CD4-positive, alpha-beta T cell treated with Interleukin-10 for 1 hour (primary cell): ENCODE measurements at regions not wholly inside any gene's neighbourhood (a gene's known extent, or its start where the extent isn't known, plus 50 kb on each side); places are given as distances from the start of the nearest gene placed in this dataset.

Experiments
- DNase-seq: peaks from one replicate; pipeline ENCODE4 v3.0.0-alpha.2; 2020

DNA sequence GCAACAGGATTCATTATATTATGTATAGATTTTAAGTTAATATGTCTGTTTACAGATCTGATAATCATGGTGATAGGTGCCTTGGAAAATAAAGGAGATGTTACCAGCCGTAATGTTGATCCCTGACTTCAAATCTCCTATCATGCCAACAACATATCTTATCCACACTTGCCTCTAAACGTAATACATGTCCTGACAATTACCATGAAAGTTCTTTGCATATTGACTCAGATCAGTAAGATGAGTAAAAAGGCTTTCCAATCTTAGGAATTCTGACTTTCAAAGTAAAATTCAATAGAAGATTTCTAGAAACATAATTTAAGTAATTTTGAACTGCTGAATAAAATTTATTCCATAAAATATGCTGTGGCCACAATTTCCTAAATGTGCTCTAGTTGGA, 513.3 kb downstream of the ANKRD50 start:
- DNase-seq = no peak

DNA sequence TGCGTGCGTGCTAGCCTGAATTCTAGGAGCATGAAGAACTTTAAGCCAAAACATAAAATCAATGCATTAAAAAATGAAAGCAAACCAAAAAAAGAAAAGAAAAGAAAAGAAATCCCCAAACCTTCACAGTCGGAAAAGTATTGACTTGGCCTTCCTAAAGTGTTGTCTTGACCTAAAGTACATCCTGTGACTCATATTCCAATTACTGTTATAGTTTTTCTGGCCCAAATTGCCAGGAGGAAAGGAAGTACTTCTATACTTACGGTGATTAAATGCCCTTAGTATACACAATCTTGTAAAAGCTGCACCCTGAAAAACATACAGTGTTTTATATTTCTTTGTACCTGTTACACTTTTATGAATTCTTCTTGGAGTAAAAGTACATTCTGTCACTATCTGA, 512.8 kb downstream of the ANKRD50 start:
- DNase-seq = no peak

DNA sequence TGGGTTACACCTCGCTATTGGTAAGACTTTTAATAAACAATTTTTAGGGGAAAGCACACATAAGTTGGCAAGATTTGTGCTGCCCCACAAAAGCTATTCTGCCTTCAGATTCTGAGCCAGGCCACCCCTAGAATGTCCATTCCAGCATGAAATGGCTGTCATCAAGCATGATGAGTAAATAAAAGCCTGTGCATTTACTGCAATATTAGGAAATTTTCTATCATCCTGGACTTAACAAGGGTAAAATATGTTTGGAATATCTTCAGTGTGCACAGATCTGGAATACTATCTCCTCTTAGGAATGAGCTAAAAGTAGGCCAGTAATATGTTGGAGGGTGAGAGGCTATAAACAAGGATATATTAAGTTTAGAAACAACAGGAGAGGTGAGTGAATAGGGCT, 510.9 kb downstream of the ANKRD50 start:
- DNase-seq = no peak

DNA sequence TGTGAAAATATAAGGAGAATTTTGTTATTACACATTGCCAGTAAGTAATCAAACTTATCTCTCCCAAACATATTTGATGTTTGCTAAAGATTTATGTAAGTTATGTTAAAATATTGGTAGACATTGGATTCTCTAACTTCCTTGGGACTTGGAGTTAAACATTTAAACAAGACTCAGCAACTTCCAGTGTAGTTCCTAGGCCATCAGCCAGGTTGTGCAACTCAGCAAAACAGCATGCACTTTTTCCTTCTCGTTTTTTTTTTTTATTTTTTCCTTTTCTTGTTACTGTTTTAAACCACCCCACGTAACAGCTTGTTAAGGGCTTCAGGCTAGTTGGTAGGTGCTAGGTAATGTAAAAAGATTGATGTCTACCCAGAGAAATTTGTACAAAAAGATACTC, 510.4 kb downstream of the ANKRD50 start:
- no peak for DNase-seq

DNA sequence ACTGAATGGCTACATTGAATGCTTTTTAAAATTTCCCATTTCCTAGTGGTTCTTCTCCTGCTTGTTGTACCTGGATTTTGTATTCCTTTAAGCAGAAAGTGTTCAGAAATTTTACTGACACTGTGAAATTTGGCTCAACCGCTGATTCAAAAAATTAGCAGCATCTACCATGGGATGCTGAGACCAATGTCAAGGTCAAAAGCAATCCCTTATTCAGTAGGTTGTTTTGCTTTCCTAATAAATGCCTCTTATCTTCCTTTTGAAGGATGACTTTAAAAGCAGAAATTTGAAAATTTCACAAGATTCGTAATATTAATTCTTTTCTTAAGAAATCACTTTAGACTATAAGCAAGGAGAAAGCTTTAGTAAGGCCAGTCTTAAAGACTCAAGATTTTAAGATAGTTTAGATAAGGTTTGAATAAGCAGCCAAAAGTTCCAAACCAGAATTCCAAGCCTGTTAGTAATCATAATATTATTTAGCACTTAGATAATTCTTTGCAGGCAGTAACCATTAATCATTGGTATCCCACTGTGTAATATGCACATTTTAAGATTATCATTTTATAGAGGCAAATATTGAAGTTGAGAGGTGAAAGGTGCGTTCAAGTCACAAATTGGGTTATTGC, 508.8 kb downstream of the ANKRD50 start:
- DNase-seq = no peak

DNA sequence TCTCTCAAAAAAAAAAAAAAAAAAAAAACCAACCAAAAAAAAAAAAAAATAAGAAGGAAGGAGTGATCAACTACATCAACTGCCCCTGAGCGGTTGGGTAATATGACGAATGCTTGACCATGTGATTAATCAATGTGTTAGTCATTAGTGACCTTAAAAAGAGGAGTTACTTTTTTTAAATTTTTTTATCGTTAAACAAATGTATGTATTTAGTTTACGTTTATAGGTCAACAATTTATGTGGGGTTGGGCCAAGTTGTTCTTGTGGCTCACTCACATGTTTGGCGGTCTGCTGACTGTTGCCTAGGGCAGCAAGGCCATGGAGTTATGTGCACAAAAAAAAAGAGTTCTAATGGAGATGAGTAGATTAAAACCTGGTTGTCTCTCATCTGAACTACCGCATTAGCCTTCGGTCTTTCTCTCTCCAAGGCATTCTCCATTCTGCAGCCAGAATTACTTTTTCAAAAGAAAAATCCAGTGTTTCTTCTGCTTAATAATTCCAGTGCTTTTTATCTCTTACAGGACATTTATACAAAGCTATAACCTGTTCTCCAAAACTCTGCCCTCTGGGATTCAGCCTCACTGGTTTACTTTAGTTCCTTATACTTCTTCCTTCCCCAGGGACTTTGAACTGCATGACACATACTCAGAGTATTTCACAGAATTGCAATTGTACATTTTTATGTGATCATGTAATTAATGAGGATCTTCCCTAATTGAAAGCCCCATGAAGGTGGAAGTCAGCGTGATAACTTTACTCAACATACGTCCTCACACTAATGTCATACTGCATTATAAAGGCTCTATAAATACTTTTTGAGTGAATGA, 505.5 kb downstream of the ANKRD50 start:
- no peak for DNase-seq

DNA sequence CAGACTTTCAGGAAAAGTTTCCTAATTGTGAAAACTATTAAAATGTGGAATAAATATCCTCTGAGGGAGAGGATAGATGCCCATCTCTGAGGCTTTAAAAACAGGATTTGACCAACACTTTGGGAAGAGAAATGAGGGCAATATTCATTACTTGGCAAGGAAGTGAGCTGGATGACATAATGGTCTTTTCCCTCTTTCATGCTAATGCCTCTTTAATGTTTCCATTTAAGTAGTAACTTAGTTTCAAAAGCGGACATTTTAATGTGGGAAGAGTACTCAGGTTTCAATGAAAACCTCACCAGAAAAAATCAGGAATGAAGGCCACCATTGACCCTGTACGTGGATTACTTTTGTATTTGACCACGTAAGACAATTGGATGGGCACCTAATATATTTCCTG, 503.3 kb downstream of the ANKRD50 start:
- no peak for DNase-seq

DNA sequence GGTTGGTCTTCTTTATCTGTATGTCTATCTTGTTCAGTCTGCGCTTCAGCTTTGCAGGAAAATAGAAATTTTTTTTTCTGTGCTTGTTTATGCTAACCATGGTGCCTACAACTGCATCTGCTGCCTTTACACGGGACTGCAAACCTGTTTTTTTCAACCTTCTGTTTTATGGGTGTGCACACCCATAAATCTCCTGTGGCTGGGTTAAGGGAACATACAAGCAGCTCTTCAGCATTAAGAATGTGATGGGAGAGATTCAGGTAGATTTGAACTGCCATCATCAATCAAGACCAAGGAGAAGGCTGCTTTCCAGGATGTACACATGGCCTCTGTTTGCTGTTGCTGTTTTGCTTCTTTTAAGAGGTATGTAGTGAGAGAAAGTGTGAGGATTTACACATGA, 502.9 kb downstream of the ANKRD50 start:
- no peak for DNase-seq

DNA sequence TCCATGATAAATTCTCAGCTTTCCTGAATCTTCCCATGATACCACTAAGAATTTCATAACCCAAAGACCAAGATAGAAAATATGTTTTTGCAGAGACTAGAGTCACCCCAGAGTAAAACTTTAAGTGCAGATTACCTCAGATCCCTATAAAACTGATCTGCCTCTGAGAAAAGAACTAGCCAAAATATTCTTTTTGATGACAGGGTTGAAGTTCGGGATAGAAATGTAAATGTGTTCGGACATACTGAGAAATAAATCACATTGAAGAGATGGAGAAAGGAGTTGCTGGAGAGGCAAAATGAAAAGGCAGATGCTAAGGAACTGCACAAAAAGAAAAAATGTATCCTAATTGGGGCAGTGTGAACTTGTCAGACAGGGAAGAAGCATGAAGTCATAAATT, 501.8 kb downstream of the ANKRD50 start:
- no peak for DNase-seq

DNA sequence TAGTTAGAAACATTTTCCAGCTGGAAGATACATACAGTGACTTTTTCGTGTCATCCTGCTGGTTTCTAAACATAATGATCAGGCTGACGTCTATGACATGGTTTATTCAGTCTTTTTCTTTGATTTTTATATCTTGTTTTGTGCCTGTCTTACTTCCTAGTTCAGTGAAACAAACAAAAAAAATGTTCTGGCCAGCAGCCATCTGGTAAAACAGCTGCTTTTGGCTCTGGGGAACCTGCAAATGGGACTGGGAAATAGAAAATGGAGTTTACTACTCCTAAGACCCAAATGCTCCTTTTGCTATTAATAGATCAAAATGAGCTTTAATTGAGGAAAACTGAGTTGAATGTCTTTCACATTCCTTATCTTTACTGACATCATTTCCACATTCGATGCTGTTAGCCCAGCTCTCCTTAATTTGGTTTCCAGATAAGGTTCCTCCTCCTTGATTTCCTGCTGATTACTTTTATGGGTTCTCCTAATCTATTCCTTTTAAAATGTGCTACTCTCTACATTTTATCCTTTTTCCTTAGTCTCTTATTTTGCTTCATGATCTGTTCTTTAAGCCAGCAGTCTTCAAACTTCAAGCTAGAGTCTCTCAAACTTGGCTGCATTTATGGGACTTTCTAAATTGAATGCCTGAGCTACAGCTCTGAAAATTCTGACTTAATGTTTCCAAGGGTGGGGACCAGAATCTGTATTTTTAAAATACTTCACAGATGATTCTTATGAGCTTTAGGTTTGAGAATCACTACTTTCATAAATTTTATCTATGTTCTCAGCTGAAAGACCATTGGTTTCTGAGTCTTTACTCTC, 499.5 kb downstream of the ANKRD50 start:
- no peak for DNase-seq

DNA sequence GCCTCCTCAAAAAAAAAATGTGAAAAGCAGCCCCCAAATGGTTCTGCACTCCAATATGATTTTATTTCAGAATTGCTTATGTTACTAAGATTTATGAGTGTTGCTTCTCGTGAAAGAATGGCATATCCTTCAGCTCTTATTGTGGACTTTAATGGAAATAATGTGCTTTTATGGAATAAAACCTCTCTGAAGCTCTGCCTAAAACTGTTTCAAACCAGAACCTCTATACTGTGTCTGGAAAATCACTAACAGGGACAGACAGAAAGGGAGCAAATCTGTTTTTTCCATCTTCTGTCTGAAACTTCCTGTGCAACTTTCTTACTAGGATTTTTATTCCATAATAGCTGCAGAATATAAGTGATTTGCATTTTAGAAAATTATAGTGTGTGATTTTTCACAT, 493.1 kb downstream of the ANKRD50 start:
- DNase-seq = no peak

DNA sequence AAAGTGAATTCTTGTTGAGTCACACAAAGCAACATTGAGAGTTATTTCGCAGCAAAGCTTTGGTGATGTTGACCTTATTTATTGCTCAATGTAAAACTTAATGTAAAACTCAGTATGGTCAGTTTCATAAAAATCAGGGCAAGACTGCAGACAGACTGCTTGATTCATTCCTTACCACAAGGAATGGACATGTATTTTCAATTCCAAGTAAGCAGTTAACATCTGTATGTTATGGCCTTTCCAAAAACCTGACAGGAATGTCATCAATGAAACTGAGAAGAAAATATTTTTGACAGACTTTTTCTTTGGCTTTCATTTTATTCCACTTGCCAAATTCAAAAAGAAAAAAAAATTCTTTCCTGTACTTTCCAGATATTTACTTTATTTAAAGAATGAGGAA, 488.3 kb downstream of the ANKRD50 start:
- DNase-seq = no peak

DNA sequence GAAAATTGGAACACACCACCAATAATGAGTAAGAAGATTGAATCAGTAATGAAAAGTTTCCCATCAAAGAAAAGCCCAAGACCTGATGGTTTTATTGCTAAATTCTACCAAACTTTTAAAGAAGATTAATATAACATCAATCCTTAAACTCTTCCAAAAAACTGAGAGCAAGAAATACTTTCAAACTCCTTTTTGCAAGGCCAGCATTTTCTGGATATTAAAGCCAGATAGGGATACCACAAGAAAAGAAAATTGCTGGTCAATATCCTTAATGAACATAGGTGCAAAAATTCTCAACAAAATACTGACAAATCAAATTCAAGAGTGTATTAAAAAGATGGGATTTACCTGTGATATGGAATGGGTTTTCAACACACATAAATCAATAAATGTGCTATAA, 484.6 kb downstream of the ANKRD50 start:
- no peak for DNase-seq

DNA sequence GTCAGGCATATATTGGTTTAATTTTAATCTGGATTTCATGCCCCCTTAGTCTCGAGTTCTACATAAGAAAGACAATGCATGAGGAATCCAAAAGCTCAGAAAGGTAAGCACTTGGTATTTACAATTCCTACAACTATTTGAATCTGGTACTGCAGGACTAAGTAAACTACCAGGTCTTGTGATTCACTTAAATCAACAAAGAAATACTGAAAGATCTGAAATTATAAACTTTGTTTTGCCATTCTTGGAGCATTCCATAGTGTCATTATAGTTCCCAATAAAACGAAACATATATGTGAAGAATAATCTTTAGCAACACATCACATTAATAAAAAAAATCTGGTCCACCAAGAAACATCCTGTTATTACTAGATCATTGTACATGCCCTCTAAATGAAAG, 482.3 kb downstream of the ANKRD50 start:
- DNase-seq = no peak

DNA sequence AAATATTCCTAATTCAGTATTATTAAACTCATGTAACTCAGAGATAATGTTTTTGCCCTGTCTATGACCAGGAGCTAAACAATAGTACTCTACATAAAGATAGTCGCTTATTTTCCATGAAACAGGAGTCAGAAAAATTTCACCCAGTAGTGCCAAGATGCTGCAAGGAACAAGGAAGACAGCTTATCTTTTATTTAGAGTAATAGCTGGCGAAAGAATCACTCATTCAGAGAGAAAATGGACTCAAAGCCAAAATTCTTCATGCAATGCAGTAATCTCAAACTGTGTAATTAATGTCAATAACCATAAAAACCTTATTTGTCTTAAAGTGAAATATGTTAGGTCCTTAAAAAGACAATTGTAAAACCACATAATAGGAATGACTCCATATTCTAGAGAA, 477.8 kb downstream of the ANKRD50 start:
- DNase-seq = no peak

DNA sequence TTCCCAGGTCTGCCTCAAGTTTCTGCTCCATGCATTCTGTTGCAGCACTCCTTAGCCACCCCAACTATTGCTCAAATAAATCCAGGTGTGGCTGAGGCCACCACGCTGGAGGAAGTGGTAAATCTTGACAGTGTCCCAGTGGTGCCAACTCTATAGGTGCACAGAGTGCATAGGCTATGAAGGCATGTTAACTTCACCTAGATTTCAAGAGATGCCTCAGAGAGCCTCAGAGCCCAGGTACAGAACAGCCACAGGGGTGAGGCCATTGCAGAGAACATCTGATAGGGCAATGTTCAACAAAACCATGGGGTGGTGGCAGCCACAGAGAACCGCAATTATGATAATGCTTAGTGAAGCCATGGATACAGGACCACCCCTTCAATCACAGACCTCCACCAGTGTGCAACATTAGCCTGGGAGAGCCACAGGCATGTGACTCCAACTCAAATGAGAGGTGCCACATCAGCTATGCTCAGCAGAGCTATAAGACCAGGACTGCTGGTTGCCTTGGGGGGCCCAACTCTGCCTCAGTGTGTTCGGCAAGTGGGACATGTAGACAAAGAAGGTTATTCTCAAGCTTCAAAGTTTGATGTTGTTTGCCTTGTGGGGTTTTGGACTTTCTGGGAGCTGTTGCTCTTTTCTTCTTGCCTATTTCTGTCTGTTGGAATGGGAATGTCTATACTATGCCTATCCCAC, 468.7 kb downstream of the ANKRD50 start:
- no peak for DNase-seq

DNA sequence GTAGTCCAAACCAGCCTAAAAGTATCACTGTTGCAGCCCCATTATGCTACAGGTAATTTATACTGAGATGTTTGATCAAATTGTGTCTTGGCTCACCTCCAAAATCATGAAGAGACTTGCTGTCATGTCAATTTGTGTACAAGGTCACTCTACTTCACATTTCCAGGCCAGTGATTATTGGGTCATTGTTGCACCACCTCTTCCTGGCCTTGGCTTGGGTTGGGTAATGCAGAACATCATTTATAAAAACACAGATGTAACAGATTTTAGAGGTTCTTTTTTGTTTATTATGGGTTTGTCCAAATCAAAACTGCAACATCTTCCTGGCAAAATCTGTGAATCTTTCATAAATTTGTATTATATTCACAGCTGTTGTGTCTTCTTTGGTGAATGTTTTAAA, 459.5 kb downstream of the ANKRD50 start:
- no peak for DNase-seq

DNA sequence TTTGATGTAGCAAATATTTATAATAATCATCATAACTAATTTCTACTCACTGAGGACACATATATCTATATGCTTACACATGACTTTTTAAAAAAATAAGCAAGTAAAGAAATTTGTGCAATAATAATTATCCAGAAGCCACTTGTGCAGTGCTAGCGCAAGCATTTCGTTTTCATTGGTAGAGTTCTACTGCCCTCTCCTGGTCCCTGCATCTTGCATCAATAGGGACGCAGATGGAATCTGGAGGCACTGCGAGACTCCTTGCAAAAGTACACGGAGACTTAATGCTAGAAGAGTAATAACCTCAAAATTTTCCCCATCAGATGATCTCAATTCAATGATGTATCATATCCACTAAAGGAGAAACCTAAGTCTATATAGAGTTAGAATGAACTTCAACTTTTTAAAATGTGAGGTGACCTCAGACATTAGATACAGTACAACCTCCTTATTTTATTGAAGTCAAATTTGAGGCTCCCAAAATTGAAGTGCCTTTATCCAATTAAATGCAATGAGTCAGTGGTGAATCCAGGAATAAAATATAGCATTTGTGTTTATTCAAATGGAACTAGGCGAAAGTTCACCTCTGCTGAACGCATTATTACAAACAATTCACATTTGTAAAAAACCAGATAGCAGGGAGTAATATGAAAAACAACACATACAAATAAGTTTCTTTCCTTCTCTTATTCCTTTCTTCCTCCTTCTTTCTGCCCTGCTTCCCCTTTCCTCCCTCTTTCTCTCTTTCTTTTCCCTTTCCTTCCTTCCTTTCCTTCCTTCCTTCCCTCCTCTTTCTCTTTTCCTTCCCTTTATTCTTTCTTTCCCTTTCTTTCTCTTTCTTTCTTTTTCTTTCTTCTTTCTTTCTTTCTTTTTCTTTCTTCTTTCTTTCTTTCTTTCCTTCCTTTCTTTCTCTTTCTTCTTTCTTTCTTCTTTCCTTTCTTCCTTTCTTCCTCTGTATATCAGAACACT, 450.0 kb downstream of the ANKRD50 start:
- peak; percentile 28 for DNase-seq

DNA sequence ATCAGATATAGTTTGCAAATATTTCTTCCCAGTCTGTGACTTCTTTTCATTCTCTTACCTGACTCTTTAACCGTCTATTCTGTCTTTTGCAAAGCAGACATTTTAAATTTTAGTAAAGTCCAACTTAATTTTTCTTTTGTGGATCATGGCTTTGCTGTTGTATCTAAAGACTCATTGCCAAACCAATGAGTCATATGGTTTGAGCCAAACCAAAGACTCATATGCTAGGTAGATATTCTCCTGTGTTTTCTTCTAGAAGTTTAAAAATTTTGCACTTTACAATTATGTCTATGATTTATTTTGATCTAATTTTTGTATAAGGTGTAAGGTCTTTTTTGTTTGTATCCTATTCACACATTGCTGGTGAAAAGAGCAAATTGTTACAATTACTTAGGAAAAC, 446.8 kb downstream of the ANKRD50 start:
- no peak for DNase-seq

DNA sequence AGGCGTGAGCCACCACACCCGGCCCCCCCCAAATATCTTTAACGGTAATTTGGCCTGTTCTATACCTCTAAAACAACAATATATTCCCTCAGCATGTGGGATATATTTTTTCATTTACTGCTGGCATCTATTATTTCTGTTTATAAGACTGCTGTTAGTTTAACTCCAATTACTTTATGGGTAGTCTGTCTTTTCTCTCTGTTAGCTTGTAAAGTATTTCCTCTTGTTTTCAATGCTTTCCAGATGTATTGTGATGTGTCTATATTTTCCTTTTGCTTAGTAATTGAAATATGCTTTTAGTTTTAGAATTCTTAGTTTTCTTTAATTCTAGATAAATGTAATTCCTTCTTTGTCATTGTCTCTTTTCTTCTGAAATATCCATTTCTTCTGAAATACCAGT, 445.8 kb downstream of the ANKRD50 start:
- DNase-seq = no peak

DNA sequence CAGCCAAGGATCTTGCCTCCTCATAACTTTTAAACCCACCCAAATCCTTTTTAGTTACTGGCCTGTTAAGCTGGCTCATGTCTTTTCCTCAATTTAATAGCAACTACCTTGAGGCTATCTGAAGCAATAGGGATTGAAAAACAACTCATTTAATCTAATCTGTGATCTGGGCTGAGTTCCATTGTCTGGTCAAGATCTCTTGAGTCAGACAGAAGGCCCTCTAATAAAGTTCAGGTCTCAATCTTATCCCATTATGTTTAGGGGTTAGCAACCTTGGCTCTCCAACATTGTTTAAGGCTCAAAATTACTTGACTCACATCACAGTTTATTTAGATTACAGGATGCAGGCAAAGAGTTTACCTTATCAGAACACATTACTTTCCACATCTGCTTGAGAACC, 436.1 kb downstream of the ANKRD50 start:
- DNase-seq = no peak

DNA sequence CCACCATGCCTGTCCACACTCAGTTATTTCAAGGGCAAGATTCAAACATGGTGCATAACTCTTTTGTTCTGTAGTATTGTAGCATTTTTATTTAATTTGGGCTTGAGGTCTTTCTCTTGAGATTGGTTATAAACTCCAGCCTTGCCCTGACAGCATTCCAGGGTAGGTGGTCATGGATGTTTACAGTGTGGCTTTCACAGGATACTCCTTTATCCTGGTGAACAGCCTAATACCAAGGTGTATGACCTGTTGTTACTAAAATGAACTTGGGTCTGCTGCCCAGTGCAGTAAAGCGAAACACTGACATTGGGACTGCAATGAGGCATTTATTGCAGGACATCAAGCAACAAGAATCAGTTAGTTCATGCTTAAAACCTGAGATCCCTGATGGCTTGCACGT, 434.8 kb downstream of the ANKRD50 start:
- DNase-seq = no peak
